RWPE2 (cell line): ENCODE measurements at regions not wholly inside any gene's neighbourhood (a gene's known extent, or its start where the extent isn't known, plus 50 kb on each side); places are given as distances from the start of the nearest gene placed in this dataset.

Source experiments
- ATAC-seq: fragments of 200-7000 bp; cut with Tn5 transposase; 3 replicates; pipeline ENCODE4 v1.9.1; 2021; ENCODE audit warnings: low read depth
- DNase-seq: peaks from one replicate; pipeline ENCODE4 v3.0.0-alpha.2; 2020; ENCODE audit warnings: low spot score
- H3K27ac ChIP-seq: fragments of 450-650 bp; 2 replicates; pipeline ENCODE4 v1.5.1; 2017; ENCODE audit warnings: mild to moderate bottlenecking; ENCODE audit not compliant: poor library complexity, severe bottlenecking
- H3K27me3 ChIP-seq: fragments of 250-450 bp; sonication (Bioruptor Pico); 2 replicates; pipeline ENCODE4 v1.5.1; 2021; ENCODE audit warnings: mild to moderate bottlenecking, moderate library complexity; ENCODE audit not compliant: insufficient read depth, poor library complexity, severe bottlenecking
- H3K36me3 ChIP-seq: fragments of 250-450 bp; sonication (Bioruptor Pico); 2 replicates; pipeline ENCODE4 v1.5.1; 2020; ENCODE audit warnings: low read depth, mild to moderate bottlenecking, moderate library complexity
- H3K4me1 ChIP-seq: fragments of 250-450 bp; sonication (Bioruptor Pico); 2 replicates; pipeline ENCODE4 v1.5.1; 2021; ENCODE audit warnings: mild to moderate bottlenecking, moderate library complexity; ENCODE audit not compliant: insufficient read depth, poor library complexity, severe bottlenecking
- H3K4me3 ChIP-seq: fragments of 250-450 bp; sonication (Bioruptor Pico); 2 replicates; pipeline ENCODE4 v1.5.1; 2021; ENCODE audit warnings: mild to moderate bottlenecking, moderate library complexity; ENCODE audit not compliant: severe bottlenecking
- H3K9me3 ChIP-seq: fragments of 250-450 bp; sonication (Bioruptor Pico); 2 replicates; pipeline ENCODE4 v1.5.1; 2021; ENCODE audit warnings: mild to moderate bottlenecking, moderate library complexity; ENCODE audit not compliant: severe bottlenecking
- CTCF ChIP-seq: fragments of 450-650 bp; IDR thresholded peaks from one replicate; pipeline ENCODE4 v1.5.1; 2017; ENCODE audit warnings: mild to moderate bottlenecking, moderate library complexity; ENCODE audit not compliant: poor library complexity, severe bottlenecking

DNA sequence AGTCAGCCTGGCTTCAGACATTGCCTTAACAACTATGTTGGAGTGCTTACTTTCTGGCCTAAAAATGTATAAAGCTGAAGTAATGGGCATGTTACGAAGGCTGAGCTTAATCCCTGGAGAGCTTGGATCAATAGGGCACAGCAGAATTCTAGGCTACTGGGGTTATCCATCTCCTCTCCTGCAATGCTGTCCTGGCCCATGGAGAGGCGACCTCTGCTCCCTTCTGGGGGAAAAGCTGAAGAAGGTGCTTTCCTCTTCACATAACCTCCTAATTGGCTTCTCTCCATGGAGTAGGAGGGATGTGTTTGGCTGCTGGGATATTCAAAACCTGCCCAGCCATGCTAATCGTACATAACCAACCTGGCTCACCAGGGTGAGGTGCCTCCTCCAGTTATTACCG lies 403.5 kb downstream of the DMRT2 start:
- Histone ChIP-seq H3K4me1 (peaks cover 16% of the 10 kb centered on the region), H3K27ac (no peak overlapping the region), H3K36me3 (no peaks in the 10 kb centered on the region), H3K4me3 (no peak overlapping the region), H3K27me3 (no peaks in the 10 kb centered on the region), H3K9me3 (no peaks in the 10 kb centered on the region)
- no peak for ATAC-seq
- DNase-seq, result no peak
- no peak for TF ChIP-seq CTCF

DNA sequence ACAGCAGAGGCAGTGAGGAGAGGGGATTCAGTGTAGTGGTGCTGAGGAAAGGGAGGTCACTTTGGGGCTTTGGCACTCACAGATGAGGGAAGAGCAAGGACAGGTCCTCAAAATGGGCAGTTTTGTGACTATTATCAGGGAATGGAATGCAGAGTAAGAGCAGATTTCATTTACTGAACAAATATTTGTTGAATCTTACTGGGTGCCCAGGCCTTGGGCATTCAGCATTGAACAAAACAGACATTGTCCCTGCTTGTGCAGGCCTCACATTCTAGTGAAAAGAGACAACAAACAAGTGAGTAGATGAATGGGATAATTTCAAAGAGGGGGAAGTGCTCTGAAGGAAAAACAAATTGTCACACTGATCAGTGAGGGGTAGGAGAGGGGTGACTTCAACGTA lies 404.1 kb downstream of the DMRT2 start:
- no peaks in the 10 kb centered on the region for H3K27me3 ChIP-seq
- no peak overlapping the region for H3K27ac ChIP-seq
- TF ChIP-seq CTCF, result no peak
- ATAC-seq (no peak), DNase-seq (no peak)
- H3K4me1 ChIP-seq, result peaks cover 20% of the 10 kb centered on the region
- no peaks in the 10 kb centered on the region for H3K9me3 ChIP-seq
- H3K36me3 ChIP-seq, result no peaks in the 10 kb centered on the region
- H3K4me3 ChIP-seq, result no peak overlapping the region

DNA sequence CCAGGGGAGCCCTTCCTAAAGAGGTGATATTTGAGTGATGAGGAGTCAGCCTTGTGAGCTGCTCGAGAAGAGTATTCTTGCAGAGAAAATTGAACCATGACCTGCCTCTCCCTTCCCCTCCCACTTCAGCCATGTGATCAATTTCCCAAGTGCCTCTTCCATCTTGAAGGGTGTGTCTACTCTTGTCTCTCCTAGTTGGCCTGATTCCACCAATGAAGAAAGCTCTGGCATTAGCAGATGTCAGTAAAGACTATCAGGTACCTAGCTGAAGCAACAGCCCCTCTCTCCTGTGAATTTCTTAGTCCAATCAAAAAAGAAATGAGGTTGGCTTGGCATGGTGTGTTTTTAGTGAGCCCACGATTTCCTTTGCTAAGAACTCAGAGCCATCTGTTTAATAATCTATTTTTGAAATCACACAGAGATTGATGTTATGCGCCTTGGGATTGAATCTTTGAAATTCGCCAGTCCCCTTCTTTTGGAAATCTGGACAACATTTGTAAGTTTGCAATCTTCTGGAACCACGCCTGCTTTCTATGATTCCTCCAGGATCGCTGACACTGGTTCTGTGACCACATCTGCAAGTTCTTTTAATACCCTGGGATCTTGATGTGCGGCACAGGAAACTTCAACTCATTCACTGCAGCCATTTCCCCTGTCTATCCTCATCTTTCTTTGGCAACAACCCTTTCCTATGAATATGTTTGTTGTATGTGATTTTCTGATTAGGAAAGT lies 404.6 kb downstream of the DMRT2 start:
- H3K27ac ChIP-seq, result no peak overlapping the region
- H3K4me1 ChIP-seq, result peaks cover 20% of the 10 kb centered on the region
- no peak overlapping the region for H3K4me3 ChIP-seq
- no peak for TF ChIP-seq CTCF
- no peaks in the 10 kb centered on the region for H3K9me3 ChIP-seq
- no peaks in the 10 kb centered on the region for H3K27me3 ChIP-seq
- ATAC-seq, result no peak
- no peak for DNase-seq
- no peaks in the 10 kb centered on the region for H3K36me3 ChIP-seq

DNA sequence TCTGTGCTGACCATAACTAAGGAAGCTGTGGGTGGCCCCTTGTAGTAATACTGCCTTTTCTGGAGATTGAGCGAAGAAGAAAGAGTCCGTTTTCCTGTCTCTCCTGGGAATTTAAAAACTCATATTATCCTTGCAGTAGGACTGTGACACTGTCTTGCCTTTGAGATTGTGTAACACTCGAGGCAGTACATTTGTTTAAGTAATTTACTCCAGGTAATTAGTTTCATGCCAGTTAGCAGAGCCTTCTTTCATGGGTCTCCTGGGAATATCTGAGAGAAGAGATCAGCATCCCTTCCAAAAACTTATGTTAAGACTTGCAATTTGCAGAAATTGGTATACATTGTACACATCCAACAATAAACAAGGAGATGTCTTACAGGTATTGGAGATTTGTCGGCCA lies 405.6 kb downstream of the DMRT2 start:
- H3K36me3 ChIP-seq, result no peaks in the 10 kb centered on the region
- no peak for ATAC-seq
- H3K27ac ChIP-seq, result no peak overlapping the region
- H3K27me3 ChIP-seq, result no peaks in the 10 kb centered on the region
- peaks cover 20% of the 10 kb centered on the region for H3K4me1 ChIP-seq
- no peaks in the 10 kb centered on the region for H3K9me3 ChIP-seq
- H3K4me3 ChIP-seq, result no peak overlapping the region
- no peak for TF ChIP-seq CTCF
- DNase-seq, result no peak

GRCh38 chr9:1456301-1457024 lies 406.3 kb downstream of the DMRT2 start:
- ATAC-seq (no peak; the same call in 2 of the 3 replicates), DNase-seq (no peak)
- peaks cover 20% of the 10 kb centered on the region for H3K4me1 ChIP-seq
- no peaks in the 10 kb centered on the region for H3K27me3 ChIP-seq
- H3K36me3 ChIP-seq, result no peaks in the 10 kb centered on the region
- H3K27ac ChIP-seq, result no peak overlapping the region
- TF ChIP-seq CTCF, result no peak
- no peak overlapping the region for H3K4me3 ChIP-seq
- H3K9me3 ChIP-seq, result no peaks in the 10 kb centered on the region
